Mesothelial cell of epicardium (in vitro differentiated cells): ENCODE measurements at regions not wholly inside any gene's neighbourhood (a gene's known extent, or its start where the extent isn't known, plus 50 kb on each side); places are given as distances from the start of the nearest gene placed in this dataset.

ENCODE experiments used
- DNase-seq, 2 experiments: peaks; one replicate each; pipeline ENCODE4 v3.0.0; 2021; ENCODE audit warnings: low spot score in 2 of 2; ENCODE audit not compliant: unreplicated experiment in 2 of 2
- H3K27ac Mint-ChIP-seq: 2 replicates; pipeline ENCODE4 v1.8.0; 2021; ENCODE audit warnings: mixed read lengths
- H3K27me3 Mint-ChIP-seq: 2 replicates; pipeline ENCODE4 v1.8.0; 2021; ENCODE audit warnings: low read depth, mixed read lengths
- H3K36me3 Mint-ChIP-seq: 2 replicates; pipeline ENCODE4 v1.8.0; 2021; ENCODE audit warnings: mixed read lengths
- H3K4me1 Mint-ChIP-seq: 2 replicates; pipeline ENCODE4 v1.8.0; 2021; ENCODE audit warnings: mixed read lengths
- H3K4me3 Mint-ChIP-seq: 2 replicates; pipeline ENCODE4 v1.8.0; 2021; ENCODE audit warnings: mild to moderate bottlenecking, moderate library complexity, mixed read lengths
- H3K9me3 Mint-ChIP-seq: 2 replicates; pipeline ENCODE4 v1.8.0; 2021; ENCODE audit warnings: mixed read lengths
- TF ChIP-seq, protein P1 (sequence below): fragments of 200-600 bp; sonication (generic); IDR thresholded peaks from one replicate; pipeline ENCODE4 v1.5.0; 2021; ENCODE audit warnings: antibody characterized with exemption; ENCODE audit not compliant: unreplicated experiment

DNA sequence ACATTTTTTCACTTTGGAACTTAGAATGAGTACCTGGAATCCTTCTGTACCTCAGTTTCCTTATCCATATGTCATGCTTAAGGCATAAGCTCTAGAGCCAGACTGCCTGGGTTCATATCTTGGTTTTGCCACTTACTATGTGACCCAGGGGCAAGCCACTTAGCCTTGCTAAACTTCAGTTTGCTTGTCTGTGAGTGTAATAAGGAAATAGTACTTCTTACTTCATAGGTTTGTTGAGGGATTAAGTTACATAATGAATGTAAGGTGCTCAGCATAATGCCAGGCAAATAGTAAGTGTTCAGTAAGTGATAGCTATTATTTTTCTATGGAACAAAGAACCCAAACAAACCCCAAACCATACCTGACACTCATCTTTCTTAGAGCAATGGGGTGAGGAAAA, 225.1 kb downstream of the BCAT1 start:
- TF ChIP-seq, protein P1, sequence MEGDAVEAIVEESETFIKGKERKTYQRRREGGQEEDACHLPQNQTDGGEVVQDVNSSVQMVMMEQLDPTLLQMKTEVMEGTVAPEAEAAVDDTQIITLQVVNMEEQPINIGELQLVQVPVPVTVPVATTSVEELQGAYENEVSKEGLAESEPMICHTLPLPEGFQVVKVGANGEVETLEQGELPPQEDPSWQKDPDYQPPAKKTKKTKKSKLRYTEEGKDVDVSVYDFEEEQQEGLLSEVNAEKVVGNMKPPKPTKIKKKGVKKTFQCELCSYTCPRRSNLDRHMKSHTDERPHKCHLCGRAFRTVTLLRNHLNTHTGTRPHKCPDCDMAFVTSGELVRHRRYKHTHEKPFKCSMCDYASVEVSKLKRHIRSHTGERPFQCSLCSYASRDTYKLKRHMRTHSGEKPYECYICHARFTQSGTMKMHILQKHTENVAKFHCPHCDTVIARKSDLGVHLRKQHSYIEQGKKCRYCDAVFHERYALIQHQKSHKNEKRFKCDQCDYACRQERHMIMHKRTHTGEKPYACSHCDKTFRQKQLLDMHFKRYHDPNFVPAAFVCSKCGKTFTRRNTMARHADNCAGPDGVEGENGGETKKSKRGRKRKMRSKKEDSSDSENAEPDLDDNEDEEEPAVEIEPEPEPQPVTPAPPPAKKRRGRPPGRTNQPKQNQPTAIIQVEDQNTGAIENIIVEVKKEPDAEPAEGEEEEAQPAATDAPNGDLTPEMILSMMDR = no peak
- Mint-ChIP-seq H3K4me1 (peaks cover 5% of the 10 kb centered on the region), H3K27ac (no peak overlapping the region), H3K4me3 (no peak overlapping the region), H3K9me3 (peaks cover 21% of the 10 kb centered on the region), H3K27me3 (no peaks in the 10 kb centered on the region), H3K36me3 (peaks cover 2% of the 10 kb centered on the region)
- no peak for DNase-seq

DNA sequence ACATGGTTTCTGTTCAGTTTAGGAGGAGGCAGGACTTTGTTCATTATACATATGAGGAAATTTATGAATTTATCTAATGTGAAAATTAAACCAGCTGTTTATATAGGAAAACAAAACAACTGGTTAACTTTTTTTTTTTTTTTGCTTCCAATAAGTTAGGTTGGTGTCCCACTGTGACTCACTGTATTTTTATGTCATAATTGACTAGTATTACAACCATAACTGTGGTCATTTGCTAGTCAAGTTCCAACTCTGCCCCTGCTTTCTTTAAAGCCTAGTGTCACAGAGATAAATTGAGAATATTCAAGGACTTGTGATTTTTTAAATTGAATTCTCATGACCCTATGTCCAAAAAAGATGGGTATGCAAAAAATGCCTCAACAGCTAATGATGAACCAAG, 227.7 kb downstream of the BCAT1 start:
- Mint-ChIP-seq H3K9me3 (peaks cover 21% of the 10 kb centered on the region), H3K27ac (no peak overlapping the region), H3K4me3 (no peak overlapping the region), H3K36me3 (peaks cover 2% of the 10 kb centered on the region), H3K27me3 (no peaks in the 10 kb centered on the region), H3K4me1 (peaks cover 6% of the 10 kb centered on the region)
- DNase-seq = no peak
- TF ChIP-seq, protein P1 = no peak

DNA sequence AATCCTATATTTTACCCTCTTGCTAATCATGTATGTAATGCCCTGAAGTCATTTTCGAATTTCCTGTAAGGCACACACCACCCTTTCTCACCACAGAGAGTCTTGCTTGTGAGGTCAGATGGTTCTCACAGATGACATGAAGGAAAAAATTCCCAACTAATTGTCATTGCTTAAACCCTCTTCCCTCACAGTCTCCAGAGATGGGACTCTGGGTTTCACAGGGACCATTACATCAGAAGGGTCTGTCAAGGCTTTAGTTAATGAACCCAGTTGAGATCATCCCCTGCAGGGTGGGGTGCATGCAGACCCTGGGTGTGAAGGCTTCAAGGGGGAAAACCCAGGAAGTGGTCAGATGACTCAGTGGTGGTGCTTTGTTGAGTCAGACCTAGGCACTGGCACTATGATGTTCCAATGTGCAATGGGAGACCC, 229.6 kb downstream of the BCAT1 start:
- Mint-ChIP-seq H3K9me3 (peaks cover 21% of the 10 kb centered on the region), H3K27ac (no peak overlapping the region), H3K27me3 (no peaks in the 10 kb centered on the region), H3K36me3 (peaks cover 2% of the 10 kb centered on the region), H3K4me3 (no peak overlapping the region), H3K4me1 (peaks cover 3% of the 10 kb centered on the region)
- no peak for DNase-seq
- TF ChIP-seq, protein P1 = no peak

DNA sequence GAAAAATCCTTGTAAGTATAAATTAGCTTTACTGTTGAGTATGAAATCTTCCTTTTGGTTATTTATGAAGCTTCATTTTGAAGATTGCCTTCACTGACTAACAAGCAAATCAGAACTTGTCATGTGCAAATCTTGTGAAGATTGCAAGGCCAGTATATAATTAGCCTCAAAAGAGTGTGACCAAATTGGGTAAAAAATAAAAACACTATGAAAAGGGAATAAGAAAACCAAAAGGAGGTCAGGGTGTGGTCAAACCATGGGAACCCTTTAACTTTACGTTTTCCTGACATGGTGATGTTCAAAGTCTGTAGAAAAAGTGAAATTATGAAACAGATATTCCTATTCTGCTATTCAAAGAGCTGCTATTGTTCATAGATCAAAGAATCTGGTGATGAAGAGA, 230.3 kb downstream of the BCAT1 start:
- DNase-seq = no peak
- peaks cover 3% of the 10 kb centered on the region for H3K4me1 Mint-ChIP-seq
- peaks cover 21% of the 10 kb centered on the region for H3K9me3 Mint-ChIP-seq
- no peaks in the 10 kb centered on the region for H3K27me3 Mint-ChIP-seq
- peaks cover 2% of the 10 kb centered on the region for H3K36me3 Mint-ChIP-seq
- H3K4me3 Mint-ChIP-seq = no peak overlapping the region
- TF ChIP-seq, protein P1 = no peak
- H3K27ac Mint-ChIP-seq = no peak overlapping the region

DNA sequence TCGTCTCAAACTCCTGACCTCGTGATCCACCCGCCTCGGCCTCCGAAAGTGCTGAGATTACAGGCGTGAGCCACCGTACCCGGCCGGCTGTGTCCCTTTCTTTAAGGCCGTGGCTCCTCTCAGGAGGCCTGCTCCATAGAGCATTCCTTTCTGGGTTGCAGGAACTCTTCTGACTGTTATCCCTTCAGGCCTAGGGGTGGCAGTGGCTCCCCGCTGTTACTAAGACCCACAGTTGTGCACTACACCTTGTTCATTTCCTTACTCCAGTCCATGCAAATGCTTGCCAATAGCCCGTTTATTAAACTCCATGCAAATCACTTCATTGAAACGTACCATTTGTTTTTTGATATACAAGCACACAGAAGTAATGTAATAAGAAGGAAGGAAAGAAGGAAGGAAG, 234.7 kb downstream of the BCAT1 start:
- H3K27ac Mint-ChIP-seq = no peak overlapping the region
- no peaks in the 10 kb centered on the region for H3K27me3 Mint-ChIP-seq
- peaks cover 3% of the 10 kb centered on the region for H3K4me1 Mint-ChIP-seq
- no peak overlapping the region for H3K4me3 Mint-ChIP-seq
- no peaks in the 10 kb centered on the region for H3K9me3 Mint-ChIP-seq
- TF ChIP-seq, protein P1 = no peak
- H3K36me3 Mint-ChIP-seq = no peaks in the 10 kb centered on the region
- DNase-seq = no peak
